Mesothelial cell of epicardium (in vitro differentiated cells): ENCODE measurements at regions not wholly inside any gene's neighbourhood (a gene's known extent, or its start where the extent isn't known, plus 50 kb on each side); places are given as distances from the start of the nearest gene placed in this dataset.

Source experiments
- DNase-seq, 2 experiments: peaks; one replicate each; pipeline ENCODE4 v3.0.0; 2021; ENCODE audit warnings: low spot score in 2 of 2; ENCODE audit not compliant: unreplicated experiment in 2 of 2
- H3K27ac Mint-ChIP-seq: 2 replicates; pipeline ENCODE4 v1.8.0; 2021; ENCODE audit warnings: mixed read lengths
- H3K27me3 Mint-ChIP-seq: 2 replicates; pipeline ENCODE4 v1.8.0; 2021; ENCODE audit warnings: low read depth, mixed read lengths
- H3K36me3 Mint-ChIP-seq: 2 replicates; pipeline ENCODE4 v1.8.0; 2021; ENCODE audit warnings: mixed read lengths
- H3K4me1 Mint-ChIP-seq: 2 replicates; pipeline ENCODE4 v1.8.0; 2021; ENCODE audit warnings: mixed read lengths
- H3K4me3 Mint-ChIP-seq: 2 replicates; pipeline ENCODE4 v1.8.0; 2021; ENCODE audit warnings: mild to moderate bottlenecking, moderate library complexity, mixed read lengths
- H3K9me3 Mint-ChIP-seq: 2 replicates; pipeline ENCODE4 v1.8.0; 2021; ENCODE audit warnings: mixed read lengths
- TF ChIP-seq, protein P1 (sequence below): fragments of 200-600 bp; sonication (generic); IDR thresholded peaks from one replicate; pipeline ENCODE4 v1.5.0; 2021; ENCODE audit warnings: antibody characterized with exemption; ENCODE audit not compliant: unreplicated experiment

DNA sequence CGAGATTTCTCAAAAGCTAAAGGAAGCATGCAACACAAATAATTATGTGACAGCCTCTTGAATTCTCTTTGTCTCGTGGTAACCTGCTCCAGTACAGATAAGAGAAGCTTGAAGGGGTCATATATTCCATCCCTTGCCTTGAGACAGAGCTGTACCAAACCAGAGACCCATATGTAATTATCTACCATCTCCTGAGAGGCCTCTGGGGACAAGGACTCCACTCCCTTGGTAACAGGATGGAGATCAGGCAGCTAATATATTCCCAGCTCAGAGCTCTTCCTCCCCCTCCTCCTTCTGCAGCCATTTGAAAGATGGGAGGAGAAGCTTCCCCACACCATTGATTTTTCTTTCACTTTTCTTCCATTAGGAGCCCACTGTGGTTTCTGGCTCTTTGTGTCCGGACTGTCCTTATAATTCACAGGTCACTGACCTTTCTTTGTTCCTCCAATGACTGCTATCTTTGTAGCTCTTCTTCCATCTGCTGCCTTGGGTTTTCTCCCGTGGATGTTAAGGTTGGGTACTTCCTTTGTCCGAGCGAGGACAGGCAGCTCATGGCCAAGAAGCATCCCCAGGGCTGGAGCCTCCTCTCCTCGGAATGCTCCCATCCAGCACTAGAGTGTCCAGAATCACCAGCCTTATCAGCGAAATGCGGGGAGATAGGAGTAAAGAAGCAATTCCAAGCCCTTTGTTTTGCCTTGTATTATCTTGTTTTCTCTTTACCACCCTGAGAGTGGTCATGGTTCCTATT is 51.4 kb upstream of the CALM2 start:
- no peaks in the 10 kb centered on the region for H3K9me3 Mint-ChIP-seq
- H3K4me3 Mint-ChIP-seq = no peak overlapping the region
- no peak for DNase-seq
- TF ChIP-seq, protein P1, sequence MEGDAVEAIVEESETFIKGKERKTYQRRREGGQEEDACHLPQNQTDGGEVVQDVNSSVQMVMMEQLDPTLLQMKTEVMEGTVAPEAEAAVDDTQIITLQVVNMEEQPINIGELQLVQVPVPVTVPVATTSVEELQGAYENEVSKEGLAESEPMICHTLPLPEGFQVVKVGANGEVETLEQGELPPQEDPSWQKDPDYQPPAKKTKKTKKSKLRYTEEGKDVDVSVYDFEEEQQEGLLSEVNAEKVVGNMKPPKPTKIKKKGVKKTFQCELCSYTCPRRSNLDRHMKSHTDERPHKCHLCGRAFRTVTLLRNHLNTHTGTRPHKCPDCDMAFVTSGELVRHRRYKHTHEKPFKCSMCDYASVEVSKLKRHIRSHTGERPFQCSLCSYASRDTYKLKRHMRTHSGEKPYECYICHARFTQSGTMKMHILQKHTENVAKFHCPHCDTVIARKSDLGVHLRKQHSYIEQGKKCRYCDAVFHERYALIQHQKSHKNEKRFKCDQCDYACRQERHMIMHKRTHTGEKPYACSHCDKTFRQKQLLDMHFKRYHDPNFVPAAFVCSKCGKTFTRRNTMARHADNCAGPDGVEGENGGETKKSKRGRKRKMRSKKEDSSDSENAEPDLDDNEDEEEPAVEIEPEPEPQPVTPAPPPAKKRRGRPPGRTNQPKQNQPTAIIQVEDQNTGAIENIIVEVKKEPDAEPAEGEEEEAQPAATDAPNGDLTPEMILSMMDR = no peak
- H3K36me3 Mint-ChIP-seq = no peaks in the 10 kb centered on the region
- peaks cover 33% of the 10 kb centered on the region for H3K4me1 Mint-ChIP-seq
- no peak overlapping the region for H3K27ac Mint-ChIP-seq
- no peaks in the 10 kb centered on the region for H3K27me3 Mint-ChIP-seq

DNA sequence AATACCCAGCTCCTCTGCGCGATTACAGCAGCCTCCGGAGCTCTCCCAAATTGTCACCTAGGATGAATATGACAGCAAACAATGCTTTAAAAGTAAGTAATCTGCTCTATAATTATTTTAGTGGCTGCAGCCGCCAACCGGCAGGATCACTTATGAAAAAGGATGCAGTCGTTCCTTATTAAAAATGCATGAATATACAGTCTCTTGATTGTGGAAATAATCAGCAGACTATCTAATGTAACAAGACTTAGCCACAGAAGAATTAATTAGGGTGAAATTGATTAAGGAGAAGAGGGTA is 50.6 kb upstream of the CALM2 start:
- no peaks in the 10 kb centered on the region for H3K36me3 Mint-ChIP-seq
- TF ChIP-seq, protein P1 = no peak
- H3K4me3 Mint-ChIP-seq = no peak overlapping the region
- no peaks in the 10 kb centered on the region for H3K27me3 Mint-ChIP-seq
- no peaks in the 10 kb centered on the region for H3K9me3 Mint-ChIP-seq
- no peak overlapping the region for H3K27ac Mint-ChIP-seq
- no peak for DNase-seq
- H3K4me1 Mint-ChIP-seq = peaks cover 33% of the 10 kb centered on the region

DNA sequence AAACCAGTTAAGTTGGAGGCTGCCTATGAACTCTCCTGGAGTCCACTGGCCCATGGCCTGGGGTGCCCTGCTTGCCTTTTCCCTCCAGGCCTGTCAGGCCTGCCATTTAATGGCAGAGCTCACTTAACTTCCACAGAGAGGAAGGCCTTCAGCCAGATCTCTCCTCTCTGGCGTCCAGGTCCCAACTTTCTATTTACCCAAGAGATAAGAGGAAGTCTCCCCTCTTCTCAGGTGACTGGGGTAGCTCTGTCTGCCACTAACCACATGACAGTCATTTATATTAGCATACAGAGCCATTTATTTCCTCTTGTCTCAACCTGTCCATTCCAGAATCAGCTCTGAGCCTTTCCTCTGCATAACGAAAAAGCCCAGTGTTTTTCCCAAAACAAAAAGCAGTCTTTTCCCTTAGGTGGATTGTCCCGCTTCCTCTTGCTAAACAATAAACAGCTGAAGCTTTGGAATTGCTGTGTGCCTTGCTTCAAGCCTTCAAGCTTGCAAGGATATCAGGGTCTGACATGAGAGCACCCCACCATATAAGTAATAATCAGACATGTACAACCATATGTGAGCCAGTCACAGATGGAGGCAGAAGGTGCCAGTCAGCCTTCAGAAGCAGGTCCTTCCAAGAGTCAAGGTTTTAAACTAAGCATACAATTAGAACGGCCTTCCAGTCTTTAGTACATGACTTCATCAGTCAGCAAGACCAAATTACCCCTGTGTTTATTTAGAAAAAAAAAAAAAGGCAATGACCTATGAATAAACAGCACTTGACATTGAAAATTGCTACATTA is 50.0 kb upstream of the CALM2 start:
- H3K4me3 Mint-ChIP-seq = no peak overlapping the region
- H3K27me3 Mint-ChIP-seq = no peaks in the 10 kb centered on the region

More for the DNA sequence above, 50.0 kb upstream of the CALM2 start:
- Mint-ChIP-seq H3K36me3 (no peaks in the 10 kb centered on the region), H3K27ac (no peak overlapping the region), H3K9me3 (no peaks in the 10 kb centered on the region), H3K4me1 (peaks cover 35% of the 10 kb centered on the region)
- DNase-seq = no peak
- TF ChIP-seq, protein P1 = no peak
